Spinal cord (tissue), 9 donors: ENCODE measurements at regions not wholly inside any gene's neighbourhood (a gene's known extent, or its start where the extent isn't known, plus 50 kb on each side); places are given as distances from the start of the nearest gene placed in this dataset.
"Not testable (repeated sequence)": the region's sequence is repeated elsewhere in the genome, so short reads cannot be mapped to it uniquely, and the experiment has no call there.

Experiments
- DNase-seq, 6 donors: peaks; one replicate each; pipeline versions ENCODE4 v3.0.0 to v3.0.0-alpha.2; 2013 to 2015; ENCODE audit warnings: low spot score in 6 of 6, low read depth in 4 of 6
- H3K27ac ChIP-seq: one replicate; pipeline ENCODE4 v1.5.1; 2013; ENCODE audit warnings: low read depth, low read length, control low read depth
- H3K27me3 ChIP-seq: one replicate; pipeline ENCODE4 v1.6.1; 2013; ENCODE audit warnings: low read length; ENCODE audit not compliant: control insufficient read depth, insufficient read depth
- H3K36me3 ChIP-seq: one replicate; pipeline ENCODE4 v1.6.1; 2013; ENCODE audit warnings: low read length; ENCODE audit not compliant: control insufficient read depth, insufficient read depth
- H3K4me1 ChIP-seq: one replicate; pipeline ENCODE4 v1.6.1; 2013; ENCODE audit warnings: low read length; ENCODE audit not compliant: control insufficient read depth, insufficient read depth
- H3K4me3 ChIP-seq: one replicate; pipeline ENCODE4 v1.5.1; 2013; ENCODE audit warnings: low read depth, low read length, control low read depth
- H3K9me3 ChIP-seq: one replicate; pipeline ENCODE4 v1.6.1; 2013; ENCODE audit warnings: low read length; ENCODE audit not compliant: control insufficient read depth, insufficient read depth
- WGBS: methylation state at CpG from one replicate; pipeline ENCODE4 v1.1.5; 2013; ENCODE audit warnings: missing lambda C conversion rate; ENCODE audit not compliant: insufficient coverage; 5-methylcytosine and 5-hydroxymethylcytosine counted together
- donor health status: healthy.

- not testable (repeated sequence) for H3K4me1 ChIP-seq, H3K9me3 ChIP-seq, H3K4me3 ChIP-seq, H3K36me3 ChIP-seq, DNase-seq, H3K27ac ChIP-seq, H3K27me3 ChIP-seq
- no CpG with 5 or more reads among the region's 2 CpGs for WGBS
These were observed 53.6 kb downstream of the SRGAP2 start for GRCh38 chr1:206256935-206257334.

GRCh38 chr1:206261473-206261872 lies 58.1 kb downstream of the SRGAP2 start:
- H3K27ac ChIP-seq, H3K9me3 ChIP-seq, H3K27me3 ChIP-seq, H3K4me3 ChIP-seq, H3K36me3 ChIP-seq, DNase-seq, H3K4me1 ChIP-seq: not testable (repeated sequence)
- WGBS: no CpG with 5 or more reads among the region's 5 CpGs

- H3K9me3 ChIP-seq, DNase-seq, H3K4me1 ChIP-seq, H3K27ac ChIP-seq, H3K4me3 ChIP-seq, H3K36me3 ChIP-seq, H3K27me3 ChIP-seq: not testable (repeated sequence)
- WGBS: no CpG with 5 or more reads among the region's 2 CpGs
These were observed 59.1 kb downstream of the SRGAP2 start for GRCh38 chr1:206262424-206262823.

DNA sequence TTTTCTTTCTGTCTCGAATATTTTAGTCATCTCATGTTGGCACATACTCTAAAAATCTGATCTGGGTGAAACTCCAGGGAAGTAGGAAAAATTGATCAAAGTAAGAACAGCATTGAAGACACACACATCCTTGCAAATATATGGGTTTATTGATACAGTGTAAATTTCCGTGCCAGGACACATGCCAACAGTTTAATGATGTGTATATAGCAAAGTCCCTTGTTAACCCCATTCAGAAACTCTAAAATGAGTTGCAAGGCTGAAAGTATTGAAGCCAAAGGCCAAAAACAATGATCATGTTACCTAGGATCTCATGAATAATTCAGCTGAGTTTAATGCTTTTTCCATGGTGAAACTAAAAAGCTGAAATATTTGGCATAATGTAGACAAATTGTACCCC lies 61.6 kb downstream of the SRGAP2 start:
- WGBS: no CpG with 5 or more reads among the region's 2 CpGs

GRCh38 chr1:206271153-206271552 lies 67.8 kb downstream of the SRGAP2 start:
- H3K36me3 ChIP-seq, H3K27me3 ChIP-seq, H3K27ac ChIP-seq, H3K4me1 ChIP-seq, DNase-seq, H3K9me3 ChIP-seq, H3K4me3 ChIP-seq: not testable (repeated sequence)
- no CpG with 5 or more reads among the region's 4 CpGs for whole genome bisulfite sequencing

More for the DNA sequence above, 61.6 kb downstream of the SRGAP2 start:
- H3K36me3 ChIP-seq, H3K4me3 ChIP-seq, DNase-seq, H3K4me1 ChIP-seq, H3K27me3 ChIP-seq, H3K9me3 ChIP-seq, H3K27ac ChIP-seq: not testable (repeated sequence)

GRCh38 chr1:206273104-206273503 lies 69.8 kb downstream of the SRGAP2 start:
- not testable (repeated sequence) for DNase-seq, H3K4me3 ChIP-seq, H3K4me1 ChIP-seq, H3K9me3 ChIP-seq, H3K27ac ChIP-seq, H3K36me3 ChIP-seq, H3K27me3 ChIP-seq
- no CpG with 5 or more reads among the region's 1 CpG for WGBS

DNA sequence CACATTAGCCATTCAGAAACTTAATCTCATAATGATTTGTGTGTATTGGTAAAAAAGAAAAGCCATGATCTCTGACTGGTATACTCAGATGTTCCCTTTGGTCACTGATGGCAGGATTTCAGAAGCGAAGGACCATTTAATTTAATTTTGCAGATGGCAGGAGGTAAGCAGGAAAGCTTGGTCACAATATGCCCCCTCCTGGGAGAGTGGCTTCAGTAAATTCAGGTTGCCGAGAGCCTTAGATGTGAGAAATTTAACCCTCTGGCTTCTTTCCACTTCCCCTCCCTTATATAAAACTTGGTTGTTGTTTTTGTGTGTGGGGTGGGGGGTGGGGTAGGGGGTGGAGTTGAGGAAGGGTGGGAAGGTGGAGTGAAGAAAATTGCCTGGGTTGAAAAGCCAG lies 72.8 kb downstream of the SRGAP2 start:
- not testable (repeated sequence) for H3K4me3 ChIP-seq, H3K27ac ChIP-seq, H3K27me3 ChIP-seq, H3K9me3 ChIP-seq, DNase-seq, H3K36me3 ChIP-seq, H3K4me1 ChIP-seq
- no CpG with 5 or more reads among the region's 2 CpGs for WGBS

- H3K9me3 ChIP-seq, H3K4me1 ChIP-seq, H3K4me3 ChIP-seq, H3K36me3 ChIP-seq, H3K27ac ChIP-seq, H3K27me3 ChIP-seq: not testable (repeated sequence)
- 67% methylated on average over 2 of the region's 4 CpGs for WGBS
- DNase-seq: peak in 1 of 6 donors; percentile 0
These were observed 75.3 kb downstream of the SRGAP2 start for GRCh38 chr1:206278683-206279082.

DNA sequence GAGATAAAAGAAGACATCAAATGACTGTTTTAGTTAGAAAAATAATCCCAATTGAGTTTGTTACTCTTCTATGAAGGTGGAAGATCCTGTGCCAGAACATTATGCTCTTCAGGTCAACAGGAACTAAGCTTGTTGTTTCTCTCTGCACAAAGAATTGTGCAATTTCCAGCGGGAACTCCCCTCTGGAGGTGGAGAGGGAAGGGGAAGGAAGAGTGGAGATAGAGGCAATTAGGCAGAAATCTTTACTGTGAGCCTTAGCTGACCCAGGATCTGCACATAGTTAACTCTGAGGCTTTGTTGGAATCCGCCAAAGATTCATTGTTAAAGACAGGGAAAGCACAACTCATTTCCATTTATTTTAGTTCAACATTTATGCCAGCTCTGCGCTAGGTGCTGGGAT lies 77.3 kb downstream of the SRGAP2 start:
- not testable (repeated sequence) for H3K27ac ChIP-seq, H3K36me3 ChIP-seq, H3K4me3 ChIP-seq, H3K9me3 ChIP-seq, H3K27me3 ChIP-seq, H3K4me1 ChIP-seq, DNase-seq
- no CpG with 5 or more reads among the region's 3 CpGs for WGBS

- WGBS: no CpG with 5 or more reads among the region's 2 CpGs
- not testable (repeated sequence) for H3K27me3 ChIP-seq, H3K4me3 ChIP-seq, H3K9me3 ChIP-seq, H3K4me1 ChIP-seq, DNase-seq, H3K27ac ChIP-seq, H3K36me3 ChIP-seq
These were observed 78.7 kb downstream of the SRGAP2 start for GRCh38 chr1:206281912-206282654.
